Keratinocyte (primary cell): ENCODE measurements at regions not wholly inside any gene's neighbourhood (a gene's known extent, or its start where the extent isn't known, plus 50 kb on each side); places are given as distances from the start of the nearest gene placed in this dataset.

ENCODE experiments used
- DNase-seq: peaks from one replicate; pipeline ENCODE4 v3.0.0-alpha.2; 2011; ENCODE audit warnings: low read depth, missing footprints, low spot score
- FAIRE-seq: peaks from 2 replicates; lab custom pipeline; 2011; peaks lifted over from hg19 to GRCh38; lab: Jason Lieb, UNC
- H2AFZ ChIP-seq: 2 replicates; pipeline ENCODE4 v1.6.0; 2012; ENCODE audit warnings: low read length, control low read depth, inconsistent platforms; ENCODE audit not compliant: control insufficient read depth
- H3K27ac ChIP-seq: 2 replicates; pipeline ENCODE4 v1.5.1; 2011; ENCODE audit warnings: low read length; ENCODE audit not compliant: control insufficient read depth, insufficient read depth
- H3K27me3 ChIP-seq: 3 replicates; pipeline ENCODE4 v1.6.0; 2011; ENCODE audit warnings: low read length; ENCODE audit not compliant: control insufficient read depth, insufficient read depth; ENCODE audit errors: extremely low read depth
- H3K36me3 ChIP-seq, 2 experiments: 2 replicates in 1 of 2; 3 replicates in 1 of 2; pipeline ENCODE4 v1.5.1; 2011; ENCODE audit warnings: low read length in 2 of 2, mild to moderate bottlenecking in 1 of 2; ENCODE audit not compliant: control insufficient read depth in 2 of 2, insufficient read depth in 2 of 2; ENCODE audit errors: extremely low read depth in 1 of 2
- H3K4me1 ChIP-seq: 3 replicates; pipeline ENCODE4 v1.5.1; 2011; ENCODE audit warnings: low read length; ENCODE audit not compliant: control insufficient read depth, insufficient read depth; ENCODE audit errors: extremely low read depth
- H3K4me2 ChIP-seq: 3 replicates; pipeline ENCODE4 v1.6.0; 2011; ENCODE audit warnings: low read depth, low read length; ENCODE audit not compliant: control insufficient read depth, insufficient read depth; ENCODE audit errors: extremely low read depth
- H3K4me3 ChIP-seq, 3 experiments: fragments of 200-600 bp in 1 of 3; sonication (generic) in 1 of 3; 2 replicates in 2 of 3; 3 replicates in 1 of 3; pipeline ENCODE4 v1.5.1; 2011 to 2016; ENCODE audit warnings: low read length in 3 of 3, mild to moderate bottlenecking in 3 of 3, control low read depth in 2 of 3, inconsistent platforms in 1 of 3, low read depth in 1 of 3, mixed read lengths in 1 of 3, mixed run types in 1 of 3, moderate library complexity in 1 of 3; ENCODE audit not compliant: control insufficient read depth in 2 of 3, insufficient read depth in 2 of 3; ENCODE audit errors: extremely low read depth in 1 of 3
- H3K79me2 ChIP-seq: 2 replicates; pipeline ENCODE4 v1.6.0; 2012; ENCODE audit warnings: low read length; ENCODE audit not compliant: control insufficient read depth, insufficient read depth
- H3K9ac ChIP-seq: 3 replicates; pipeline ENCODE4 v1.6.0; 2011; ENCODE audit warnings: low read length; ENCODE audit not compliant: control insufficient read depth, insufficient read depth; ENCODE audit errors: extremely low read depth
- H3K9me1 ChIP-seq: 3 replicates; pipeline ENCODE4 v1.6.0; 2011; ENCODE audit warnings: low read length; ENCODE audit not compliant: control insufficient read depth, insufficient read depth; ENCODE audit errors: extremely low read depth
- H3K9me3 ChIP-seq: 2 replicates; pipeline ENCODE4 v1.5.1; 2012; ENCODE audit warnings: low read depth, low read length; ENCODE audit not compliant: control insufficient read depth
- H4K20me1 ChIP-seq: 3 replicates; pipeline ENCODE4 v1.6.0; 2011; ENCODE audit warnings: low read length; ENCODE audit not compliant: control insufficient read depth, insufficient read depth; ENCODE audit errors: extremely low read depth
- EZH2 ChIP-seq: IDR thresholded peaks from one replicate; pipeline ENCODE4 v1.6.1; 2012; ENCODE audit warnings: inconsistent platforms, mild to moderate bottlenecking, low read length, moderate library complexity
- dilution Hi-C: fragments of 300-500 bp; cut with MboI; formaldehyde crosslinking; loops from one replicate; pipeline ENCODE4 v1.7.0; 2020; ENCODE audit warnings: low sequenced_read_pairs; ENCODE audit not compliant: extremely low pct_ligation_motif_present
- TF ChIP-seq, protein P1 (sequence below), 3 experiments: IDR thresholded peaks in 1 of 3; conservative IDR thresholded peaks in 1 of 3; optimal IDR thresholded peaks in 1 of 3; 2 replicates in 2 of 3; 3 replicates in 1 of 3; pipeline versions ENCODE3 to v1.5.1; 2011; ENCODE audit warnings: low read length in 3 of 3, mild to moderate bottlenecking in 3 of 3, moderate library complexity in 2 of 3, control low read depth in 1 of 3, inconsistent platforms in 1 of 3; ENCODE audit not compliant: insufficient read depth in 2 of 3; ENCODE audit errors: extremely low read depth in 1 of 3

DNA sequence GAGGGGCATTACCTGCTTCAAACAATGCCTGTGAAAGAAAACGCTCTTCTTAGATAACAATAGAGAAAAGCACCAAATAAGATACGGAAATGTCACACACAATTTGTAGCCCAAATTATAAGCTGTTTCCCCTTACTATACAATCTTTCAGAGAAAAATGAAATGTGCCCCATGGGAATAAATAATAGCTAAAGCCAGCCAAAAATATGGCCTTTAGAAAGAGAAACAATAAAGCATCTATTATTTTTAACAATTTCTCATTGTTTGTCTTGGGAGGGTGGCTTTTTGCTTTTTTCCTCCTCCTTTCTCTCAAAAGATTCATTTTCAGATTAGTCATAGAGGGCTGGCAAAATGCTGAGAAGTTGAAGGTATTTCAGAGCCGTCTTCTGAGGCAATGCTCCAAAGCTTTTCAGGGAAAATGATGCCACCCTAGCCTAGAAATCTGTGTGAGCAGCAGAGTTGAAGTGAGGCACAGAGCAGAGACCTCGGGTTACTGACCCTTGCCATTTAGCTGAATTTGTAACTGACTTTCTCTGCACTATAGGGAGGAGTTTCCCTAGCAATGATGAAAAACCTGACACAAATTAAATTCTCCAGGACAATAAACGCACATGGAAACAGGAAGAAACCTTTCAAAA is 86.3 kb upstream of the PRICKLE2 start:
- no peak overlapping the region for H3K4me3 ChIP-seq
- no peak overlapping the region for H3K27ac ChIP-seq
- H4K20me1 ChIP-seq, result no peaks in the 10 kb centered on the region
- H3K9me1 ChIP-seq, result no peaks in the 10 kb centered on the region
- no peak overlapping the region for H3K9ac ChIP-seq
- no peaks in the 10 kb centered on the region for H3K36me3 ChIP-seq
- DNase-seq, result no peak
- H3K4me1 ChIP-seq, result peaks cover 6% of the 10 kb centered on the region
- FAIRE-seq, result no peak
- no peak overlapping the region for H3K4me2 ChIP-seq
- no peaks in the 10 kb centered on the region for H3K27me3 ChIP-seq
- dilution Hi-C loops, result no loop called here
- TF ChIP-seq, protein P1, sequence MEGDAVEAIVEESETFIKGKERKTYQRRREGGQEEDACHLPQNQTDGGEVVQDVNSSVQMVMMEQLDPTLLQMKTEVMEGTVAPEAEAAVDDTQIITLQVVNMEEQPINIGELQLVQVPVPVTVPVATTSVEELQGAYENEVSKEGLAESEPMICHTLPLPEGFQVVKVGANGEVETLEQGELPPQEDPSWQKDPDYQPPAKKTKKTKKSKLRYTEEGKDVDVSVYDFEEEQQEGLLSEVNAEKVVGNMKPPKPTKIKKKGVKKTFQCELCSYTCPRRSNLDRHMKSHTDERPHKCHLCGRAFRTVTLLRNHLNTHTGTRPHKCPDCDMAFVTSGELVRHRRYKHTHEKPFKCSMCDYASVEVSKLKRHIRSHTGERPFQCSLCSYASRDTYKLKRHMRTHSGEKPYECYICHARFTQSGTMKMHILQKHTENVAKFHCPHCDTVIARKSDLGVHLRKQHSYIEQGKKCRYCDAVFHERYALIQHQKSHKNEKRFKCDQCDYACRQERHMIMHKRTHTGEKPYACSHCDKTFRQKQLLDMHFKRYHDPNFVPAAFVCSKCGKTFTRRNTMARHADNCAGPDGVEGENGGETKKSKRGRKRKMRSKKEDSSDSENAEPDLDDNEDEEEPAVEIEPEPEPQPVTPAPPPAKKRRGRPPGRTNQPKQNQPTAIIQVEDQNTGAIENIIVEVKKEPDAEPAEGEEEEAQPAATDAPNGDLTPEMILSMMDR (optimal IDR thresholded peaks at IDR 0.05 in 1 of 3, IDR thresholded peaks at IDR 0.05 in 1 of 3, conservative IDR thresholded peaks at IDR 0.05 in 1 of 3; ENCODE audit: extremely low read depth in 1 of 3, insufficient read depth in 2 of 3, low read length in 3 of 3), result no peak
- no peak for TF ChIP-seq EZH2
- no peaks in the 10 kb centered on the region for H3K9me3 ChIP-seq
- no peak overlapping the region for H2AFZ ChIP-seq
- H3K79me2 ChIP-seq, result no peaks in the 10 kb centered on the region

DNA sequence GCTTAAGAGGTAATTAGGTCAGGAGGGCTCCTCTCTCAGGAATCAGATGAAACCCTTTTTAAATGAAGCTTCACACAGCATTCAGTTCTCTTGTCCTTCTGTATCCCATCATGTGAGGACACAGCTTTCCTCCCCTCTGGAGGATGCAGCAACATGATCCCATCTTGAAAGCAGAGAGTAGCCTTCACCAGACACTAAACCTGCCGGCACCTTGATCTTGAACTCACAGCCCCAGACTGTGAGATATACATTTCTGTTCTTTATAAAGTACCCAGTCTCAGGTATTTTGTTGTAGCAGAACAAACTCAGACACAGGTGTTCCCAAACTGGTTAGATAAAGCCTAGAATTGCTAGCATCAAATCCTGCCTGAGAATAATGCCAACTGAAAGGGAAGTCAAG is 83.7 kb upstream of the PRICKLE2 start:
- Histone ChIP-seq H3K4me3 (no peak overlapping the region), H3K9me1 (no peaks in the 10 kb centered on the region), H3K4me2 (no peak overlapping the region), H4K20me1 (no peaks in the 10 kb centered on the region), H3K27me3 (no peaks in the 10 kb centered on the region), H3K36me3 (no peaks in the 10 kb centered on the region), H3K79me2 (no peaks in the 10 kb centered on the region), H3K27ac (no peak overlapping the region), H2AFZ (no peak overlapping the region), H3K9me3 (no peaks in the 10 kb centered on the region), H3K9ac (no peak overlapping the region), H3K4me1 (no peaks in the 10 kb centered on the region)
- dilution Hi-C loops, result no loop called here
- FAIRE-seq, result no peak
- TF ChIP-seq, protein P1 (optimal IDR thresholded peaks at IDR 0.05 in 1 of 3, IDR thresholded peaks at IDR 0.05 in 1 of 3, conservative IDR thresholded peaks at IDR 0.05 in 1 of 3; ENCODE audit: extremely low read depth in 1 of 3, insufficient read depth in 2 of 3, low read length in 3 of 3), result no peak
- TF ChIP-seq EZH2, result no peak
- no peak for DNase-seq
